Activated CD8-positive, alpha-beta memory T cell treated with anti-CD3 and anti-CD28 coated beads, Interleukin-2, amount 10 ng/mL, durations not matched to agents 7 days and 5 days (primary cell): ENCODE measurements at regions not wholly inside any gene's neighbourhood (a gene's known extent, or its start where the extent isn't known, plus 50 kb on each side); places are given as distances from the start of the nearest gene placed in this dataset.

Experiments
- ATAC-seq: fragments of 150-1000 bp; cut with Tn5 transposase; one replicate; pipeline ENCODE4 v1.10.0; 2021; ENCODE audit warnings: moderate library complexity
- CTCF ChIA-PET: fragments of 350-600 bp; sonication (Branson Sonifier 250); formaldehyde crosslinking; loops from one replicate; lab custom pipeline; 2021; ENCODE audit warnings: antibody characterized with exemption; lab: Charles Lee
- DNase-seq: peaks from one replicate; pipeline ENCODE4 v3.0.0-alpha.2; 2020
- H3K27ac Mint-ChIP-seq: one replicate; pipeline ENCODE4 v1.8.0; 2021; ENCODE audit warnings: mild to moderate bottlenecking, mixed read lengths
- H3K27me3 Mint-ChIP-seq: one replicate; pipeline ENCODE4 v1.8.0; 2021; ENCODE audit warnings: mixed read lengths
- H3K36me3 Mint-ChIP-seq: one replicate; pipeline ENCODE4 v1.8.0; 2021; ENCODE audit warnings: mild to moderate bottlenecking, mixed read lengths
- H3K4me1 Mint-ChIP-seq: one replicate; pipeline ENCODE4 v1.8.0; 2021; ENCODE audit warnings: mixed read lengths
- H3K4me3 Mint-ChIP-seq: one replicate; pipeline ENCODE4 v1.8.0; 2021; ENCODE audit warnings: mild to moderate bottlenecking, moderate library complexity, mixed read lengths
- H3K9me3 Mint-ChIP-seq: one replicate; pipeline ENCODE4 v1.8.0; 2022; ENCODE audit warnings: low read depth, mixed read lengths

DNA sequence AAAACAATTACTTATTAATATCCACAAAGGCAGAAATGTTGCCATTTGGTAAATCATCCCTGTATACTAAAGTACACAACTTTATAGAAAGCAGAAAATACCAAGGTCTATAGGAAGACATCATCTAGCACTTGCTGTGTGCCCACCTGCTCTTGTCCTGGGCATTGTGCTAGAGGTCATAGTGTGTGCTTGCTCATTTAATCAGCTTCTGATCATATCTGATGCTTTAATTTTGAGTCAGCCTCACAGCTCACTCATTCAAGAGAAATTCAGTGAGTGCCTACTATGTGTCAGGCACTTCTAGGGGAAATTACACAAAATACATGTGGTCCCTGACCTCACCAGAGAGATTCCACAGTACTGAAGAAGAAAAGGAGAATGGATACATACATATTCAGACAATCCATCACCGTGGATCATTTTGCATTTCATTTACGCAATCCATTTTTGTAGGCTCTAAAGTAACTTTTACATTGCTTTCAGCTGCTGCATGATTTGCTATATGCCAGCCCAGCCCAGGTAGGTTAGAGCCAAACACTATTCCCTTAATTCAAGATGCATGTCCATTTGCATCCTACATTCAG, 167.9 kb upstream of the MCHR2 start:
- DNase-seq (no peak), ATAC-seq (no peak)
- no peaks in the 10 kb centered on the region for H3K9me3 Mint-ChIP-seq
- H3K4me1 Mint-ChIP-seq = no peaks in the 10 kb centered on the region
- H3K4me3 Mint-ChIP-seq = no peak overlapping the region
- CTCF ChIA-PET = no interaction called here
- no peak overlapping the region for H3K27ac Mint-ChIP-seq
- peaks cover under 1% of the 10 kb centered on the region for H3K36me3 Mint-ChIP-seq
- H3K27me3 Mint-ChIP-seq = peaks cover 15% of the 10 kb centered on the region

DNA sequence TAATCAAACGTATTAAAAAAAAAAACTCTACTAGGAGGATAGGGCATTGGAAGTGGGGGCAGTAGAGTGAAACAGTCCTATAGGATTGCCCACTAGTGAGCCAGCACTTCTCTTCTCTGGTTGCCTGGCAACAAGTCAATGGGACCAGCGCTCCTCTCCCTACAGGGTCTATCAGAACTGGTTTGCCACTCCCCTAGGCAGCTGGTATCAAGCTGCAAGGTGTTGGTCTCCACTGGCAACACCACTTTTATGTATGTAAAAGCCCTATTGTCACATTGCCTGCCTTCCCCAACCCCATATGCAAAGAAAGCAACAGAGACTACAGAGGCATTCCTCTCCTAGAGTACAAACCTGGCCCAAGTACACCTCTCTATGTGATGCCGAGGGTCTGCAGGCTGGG, 166.9 kb upstream of the MCHR2 start:
- Mint-ChIP-seq H3K36me3 (no peaks in the 10 kb centered on the region), H3K4me3 (no peak overlapping the region), H3K4me1 (no peaks in the 10 kb centered on the region), H3K9me3 (no peaks in the 10 kb centered on the region), H3K27ac (no peak overlapping the region), H3K27me3 (peaks cover 15% of the 10 kb centered on the region)
- ATAC-seq (no peak), DNase-seq (no peak)
- CTCF ChIA-PET = no interaction called here

DNA sequence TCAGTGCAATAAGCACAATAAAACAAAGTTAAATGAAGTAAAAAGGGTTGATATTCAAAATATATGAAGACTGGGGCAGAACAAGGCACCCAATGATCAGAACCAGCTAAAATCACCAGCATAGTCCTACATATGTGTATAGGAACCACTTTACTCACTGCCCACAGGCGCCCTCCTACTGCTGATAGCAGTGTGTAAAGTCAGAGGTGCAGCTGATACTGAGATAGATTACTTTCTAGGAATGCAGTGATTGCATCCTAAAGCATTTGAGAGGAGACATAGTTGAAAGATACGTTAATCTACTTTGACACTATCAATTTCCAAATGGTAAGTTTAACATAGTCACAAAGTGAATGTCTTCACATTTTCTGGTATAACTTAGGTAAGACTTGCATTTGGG, 161.1 kb upstream of the MCHR2 start:
- Mint-ChIP-seq H3K4me3 (no peak overlapping the region), H3K27ac (no peak overlapping the region), H3K4me1 (no peaks in the 10 kb centered on the region), H3K9me3 (no peaks in the 10 kb centered on the region), H3K27me3 (peaks cover 14% of the 10 kb centered on the region), H3K36me3 (peaks cover 1% of the 10 kb centered on the region)
- DNase-seq (no peak), ATAC-seq (no peak)
- CTCF ChIA-PET = no interaction called here

DNA sequence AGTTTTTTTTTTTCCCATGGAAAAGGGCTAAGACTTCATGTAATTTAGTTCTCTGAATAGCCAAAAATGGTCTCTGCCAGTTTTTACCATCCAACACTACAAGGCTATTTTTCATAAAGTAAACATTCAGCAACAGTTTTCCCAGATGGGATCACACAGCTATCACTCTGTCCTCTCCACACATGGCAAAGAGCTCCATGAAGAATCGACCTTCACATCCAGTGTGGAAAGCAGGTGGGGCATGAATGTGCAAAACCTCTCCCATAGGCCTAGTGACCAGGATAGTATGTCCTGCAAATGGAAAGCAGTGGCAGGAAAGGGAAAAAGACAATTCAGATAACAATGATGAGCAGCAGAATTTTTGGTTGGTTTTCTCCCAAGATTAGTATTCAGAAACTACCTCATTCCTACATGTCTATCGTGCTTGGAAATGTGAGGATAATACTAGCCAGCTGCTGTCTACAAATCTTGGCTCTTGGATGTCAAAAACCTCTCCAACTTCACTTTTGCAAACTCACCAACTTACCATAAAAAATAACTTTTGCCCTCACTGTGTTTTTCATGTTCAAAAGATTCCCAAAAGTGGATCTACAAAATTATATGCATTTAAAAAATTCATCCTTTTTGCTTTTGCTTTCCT, 159.7 kb upstream of the MCHR2 start:
- ATAC-seq (no peak), DNase-seq (no peak)
- no peaks in the 10 kb centered on the region for H3K4me1 Mint-ChIP-seq
- no peak overlapping the region for H3K4me3 Mint-ChIP-seq
- H3K9me3 Mint-ChIP-seq = no peaks in the 10 kb centered on the region
- H3K36me3 Mint-ChIP-seq = peaks cover 1% of the 10 kb centered on the region
- peaks cover 13% of the 10 kb centered on the region for H3K27me3 Mint-ChIP-seq
- H3K27ac Mint-ChIP-seq = no peak overlapping the region
- CTCF ChIA-PET = no interaction called here

DNA sequence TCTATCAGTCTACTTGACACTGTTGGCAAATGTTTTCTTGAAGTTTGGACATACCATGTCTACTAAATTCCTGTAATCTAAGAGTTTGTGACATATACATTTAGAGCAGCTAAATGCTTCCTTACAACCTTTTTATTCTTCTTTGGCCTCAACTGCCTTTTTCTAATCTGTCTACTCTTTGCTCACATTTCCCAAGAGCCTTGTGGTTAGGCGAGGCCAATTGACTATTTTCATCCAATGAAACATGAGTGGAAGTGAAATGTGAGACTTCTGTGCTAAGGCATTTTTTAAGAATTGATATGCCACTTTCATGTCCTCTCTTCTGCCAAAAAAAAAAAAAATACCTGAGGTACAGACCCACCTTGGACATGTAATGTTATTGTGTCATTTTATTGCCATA, 158.2 kb upstream of the MCHR2 start:
- H3K4me3 Mint-ChIP-seq = no peak overlapping the region
- H3K9me3 Mint-ChIP-seq = no peaks in the 10 kb centered on the region
- no peaks in the 10 kb centered on the region for H3K4me1 Mint-ChIP-seq
- no peak for DNase-seq
- peaks cover 1% of the 10 kb centered on the region for H3K36me3 Mint-ChIP-seq
- CTCF ChIA-PET = no interaction called here
- no peak overlapping the region for H3K27ac Mint-ChIP-seq
- no peak for ATAC-seq
- H3K27me3 Mint-ChIP-seq = peaks cover 17% of the 10 kb centered on the region

- CTCF ChIA-PET = no interaction called here
- H3K27me3 Mint-ChIP-seq = peaks cover 40% of the 10 kb centered on the region
- no peak overlapping the region for H3K4me3 Mint-ChIP-seq
- no peak for DNase-seq
- no peak overlapping the region for H3K27ac Mint-ChIP-seq
- H3K36me3 Mint-ChIP-seq = peaks cover 1% of the 10 kb centered on the region
- no peak for ATAC-seq
- H3K9me3 Mint-ChIP-seq = no peaks in the 10 kb centered on the region
- H3K4me1 Mint-ChIP-seq = no peaks in the 10 kb centered on the region
Observed at GRCh38 chr6:100144991-100145390, 151.0 kb upstream of the MCHR2 start.

DNA sequence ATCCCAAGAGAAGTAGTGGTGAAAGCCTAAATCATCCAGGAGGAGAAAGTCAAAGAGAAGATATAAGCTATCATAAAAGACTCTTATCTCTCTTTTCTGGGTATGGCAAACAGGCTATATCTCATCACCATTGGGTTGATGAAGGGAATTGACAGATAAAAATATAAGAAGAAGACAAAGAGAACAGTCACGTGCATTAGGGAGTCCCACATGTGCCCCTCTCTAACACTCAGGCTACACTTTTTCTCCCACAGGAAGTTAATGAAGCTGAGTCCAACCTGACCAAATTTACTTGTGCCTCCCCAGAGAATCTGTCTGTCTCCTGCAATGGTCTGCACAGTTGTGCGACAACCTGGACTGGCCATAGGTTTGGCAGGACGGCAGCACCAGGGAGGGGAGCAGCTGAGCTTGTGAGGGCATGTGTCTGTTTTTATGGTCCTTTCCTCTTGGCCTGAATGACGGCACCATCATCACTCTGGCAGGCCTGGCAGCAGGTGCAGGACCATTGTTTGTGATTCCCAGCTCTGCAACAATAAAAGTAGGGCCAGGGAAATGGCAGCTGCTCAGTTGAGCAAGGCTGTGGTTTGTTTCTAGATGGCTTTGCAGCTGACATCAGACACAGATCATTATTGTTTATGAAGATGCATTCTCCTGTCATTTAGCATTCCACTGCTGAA, 144.5 kb upstream of the MCHR2 start:
- DNase-seq (no peak), ATAC-seq (no peak)
- Mint-ChIP-seq H3K36me3 (peaks cover 10% of the 10 kb centered on the region), H3K9me3 (no peaks in the 10 kb centered on the region), H3K4me3 (no peak overlapping the region), H3K4me1 (peaks cover 13% of the 10 kb centered on the region), H3K27ac (no peak overlapping the region), H3K27me3 (peaks cover 10% of the 10 kb centered on the region)
- CTCF ChIA-PET = interaction anchor here (1.2 kb wide), 1 partner anchor 25 kb away, joined by 3 read pairs; no protein-coding TSS in a partner anchor

DNA sequence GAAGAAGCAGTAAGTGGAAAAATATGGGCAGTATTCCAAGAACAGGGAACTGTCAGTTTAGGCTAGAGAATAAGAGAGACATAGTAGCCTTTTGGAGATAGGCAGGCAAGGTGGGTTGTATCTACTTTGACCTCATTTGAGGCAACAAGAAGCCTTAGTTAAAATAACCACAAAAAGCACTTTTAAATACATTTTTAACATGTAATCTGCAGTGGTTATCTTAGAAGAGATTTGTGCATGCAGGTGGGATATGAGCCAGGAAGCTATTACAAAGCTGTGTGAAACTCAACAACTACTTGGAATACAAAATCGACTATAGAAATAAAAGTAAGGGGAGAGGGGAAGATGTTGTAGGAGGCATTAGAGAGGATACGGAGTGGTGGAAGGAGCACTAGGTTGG, 143.7 kb upstream of the MCHR2 start:
- H3K36me3 Mint-ChIP-seq = peaks cover 15% of the 10 kb centered on the region
- H3K27me3 Mint-ChIP-seq = peaks cover 10% of the 10 kb centered on the region
- CTCF ChIA-PET = interaction anchor here (1.2 kb wide), 1 partner anchor 26 kb away, joined by 3 read pairs; no protein-coding TSS in a partner anchor
- DNase-seq (no peak), ATAC-seq (no peak)
- H3K27ac Mint-ChIP-seq = no peak overlapping the region
- H3K4me1 Mint-ChIP-seq = peaks cover 18% of the 10 kb centered on the region
- no peaks in the 10 kb centered on the region for H3K9me3 Mint-ChIP-seq
- H3K4me3 Mint-ChIP-seq = no peak overlapping the region

DNA sequence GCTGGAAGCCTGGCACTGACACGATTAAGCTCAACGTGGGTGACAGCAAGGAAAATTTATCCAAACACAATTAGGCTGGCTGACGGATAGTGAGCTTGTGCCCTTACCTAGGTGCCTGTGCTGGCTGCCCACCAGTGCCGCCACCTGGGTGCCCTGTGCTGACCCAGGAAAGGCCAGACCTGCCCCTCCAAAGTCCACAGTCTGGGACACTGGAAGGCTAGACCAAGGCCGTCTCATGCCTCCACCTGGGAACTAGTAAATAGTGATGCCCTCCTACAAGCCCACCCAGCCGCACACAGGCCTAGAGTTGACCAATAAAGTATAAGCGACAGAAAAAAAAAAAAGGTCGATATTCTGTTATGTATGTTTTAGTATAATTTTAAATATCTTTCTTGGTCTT, 142.6 kb upstream of the MCHR2 start:
- CTCF ChIA-PET = no interaction called here
- DNase-seq (no peak), ATAC-seq (no peak)
- Mint-ChIP-seq H3K4me3 (no peak overlapping the region), H3K27ac (no peak overlapping the region), H3K4me1 (peaks cover 29% of the 10 kb centered on the region), H3K27me3 (peaks cover 7% of the 10 kb centered on the region), H3K9me3 (no peaks in the 10 kb centered on the region), H3K36me3 (peaks cover 23% of the 10 kb centered on the region)

DNA sequence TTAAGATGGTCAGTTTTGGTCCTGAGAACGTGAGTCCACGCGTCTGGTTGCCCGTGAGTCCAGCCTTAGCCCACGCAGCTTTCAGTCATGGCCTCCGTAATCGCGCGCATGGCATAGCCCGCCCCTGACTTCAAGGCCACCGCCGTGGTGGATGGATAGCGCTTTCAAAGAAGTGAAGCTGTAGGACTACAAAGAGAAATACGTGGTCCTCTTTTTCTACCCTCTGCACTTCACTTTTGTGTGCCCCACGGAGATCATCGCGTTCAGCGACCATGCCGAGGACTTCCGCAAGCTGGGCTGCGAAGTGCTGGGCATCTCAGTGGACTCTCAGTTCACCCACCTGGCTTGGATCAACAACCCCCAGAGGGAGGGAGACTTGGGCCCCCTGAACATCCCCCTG, 142.0 kb upstream of the MCHR2 start:
- CTCF ChIA-PET = no interaction called here
- no peak overlapping the region for H3K27ac Mint-ChIP-seq
- no peak overlapping the region for H3K4me3 Mint-ChIP-seq
- peaks cover 6% of the 10 kb centered on the region for H3K27me3 Mint-ChIP-seq
- peaks cover 29% of the 10 kb centered on the region for H3K36me3 Mint-ChIP-seq
- DNase-seq (no peak), ATAC-seq (no peak)
- peaks cover 33% of the 10 kb centered on the region for H3K4me1 Mint-ChIP-seq
- H3K9me3 Mint-ChIP-seq = peaks cover 2% of the 10 kb centered on the region

- H3K27ac Mint-ChIP-seq = no peak overlapping the region
- H3K27me3 Mint-ChIP-seq = no peaks in the 10 kb centered on the region
- H3K36me3 Mint-ChIP-seq = peaks cover 36% of the 10 kb centered on the region
Observed at GRCh38 chr6:100134703-100135102, 140.7 kb upstream of the MCHR2 start.

DNA sequence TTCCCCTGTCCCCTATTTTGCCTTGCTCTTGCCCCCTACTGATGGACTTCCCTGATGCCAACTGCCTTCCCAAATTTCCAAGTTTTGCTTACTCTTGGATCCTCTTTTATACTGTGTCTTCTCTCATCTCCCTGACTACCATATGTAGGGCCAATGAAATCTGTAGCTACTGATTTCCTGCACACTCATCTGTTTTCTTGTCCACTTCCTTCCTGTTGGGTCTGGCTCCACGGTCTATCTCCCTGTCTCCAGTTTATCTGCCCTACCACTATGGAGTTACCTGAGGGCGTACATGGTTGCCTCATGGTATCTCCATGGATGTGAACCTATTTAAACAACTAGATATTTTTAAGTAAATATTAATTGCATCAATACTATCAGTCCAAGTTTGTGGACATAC, 140.3 kb upstream of the MCHR2 start:
- no peak overlapping the region for H3K4me3 Mint-ChIP-seq
- no peak overlapping the region for H3K27ac Mint-ChIP-seq
- ATAC-seq (peak; percentile 64), DNase-seq (no peak)
- peaks cover 35% of the 10 kb centered on the region for H3K4me1 Mint-ChIP-seq
- CTCF ChIA-PET = interaction anchor here (0.6 to 0.9 kb wide), 2 partner anchors 19 to 346 kb away, joined by 3 to 4 read pairs; no protein-coding TSS in a partner anchor
- H3K27me3 Mint-ChIP-seq = no peaks in the 10 kb centered on the region
- H3K9me3 Mint-ChIP-seq = peaks cover 6% of the 10 kb centered on the region
- peaks cover 38% of the 10 kb centered on the region for H3K36me3 Mint-ChIP-seq

More at GRCh38 chr6:100134703-100135102, 140.7 kb upstream of the MCHR2 start:
- H3K4me3 Mint-ChIP-seq = no peak overlapping the region
- ATAC-seq = peak; percentile 64
- peaks cover 6% of the 10 kb centered on the region for H3K9me3 Mint-ChIP-seq
- no peak for DNase-seq
- H3K4me1 Mint-ChIP-seq = peaks cover 35% of the 10 kb centered on the region
- CTCF ChIA-PET = interaction anchor here (0.6 to 0.9 kb wide), 2 partner anchors 19 to 346 kb away, joined by 3 to 4 read pairs; no protein-coding TSS in a partner anchor

DNA sequence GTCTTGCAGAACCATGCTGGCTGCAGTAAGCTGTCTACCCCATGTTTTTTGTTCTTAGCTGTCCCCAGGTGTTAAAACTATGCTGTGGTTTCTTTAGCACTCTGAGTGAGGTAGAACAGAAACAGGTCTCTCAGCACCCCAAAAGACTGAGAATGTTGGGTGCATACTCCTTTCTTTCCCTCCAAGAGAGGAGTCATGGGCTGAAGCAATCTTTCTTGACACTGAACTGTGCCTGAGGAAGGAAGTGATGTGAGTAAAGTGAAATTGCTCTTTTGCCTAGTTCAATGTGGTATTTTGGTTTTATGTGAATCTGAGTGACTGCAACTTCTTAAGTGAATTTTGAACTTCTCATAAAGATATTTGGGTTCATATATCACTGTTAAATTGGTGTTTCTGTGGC, 138.0 kb upstream of the MCHR2 start:
- Mint-ChIP-seq H3K9me3 (peaks cover 6% of the 10 kb centered on the region), H3K27ac (peak overlapping the region; percentile 75), H3K27me3 (no peaks in the 10 kb centered on the region), H3K36me3 (peaks cover 44% of the 10 kb centered on the region), H3K4me1 (peaks cover 43% of the 10 kb centered on the region), H3K4me3 (no peak overlapping the region)
- CTCF ChIA-PET = no interaction called here
- DNase-seq (no peak), ATAC-seq (peak; percentile 53)

DNA sequence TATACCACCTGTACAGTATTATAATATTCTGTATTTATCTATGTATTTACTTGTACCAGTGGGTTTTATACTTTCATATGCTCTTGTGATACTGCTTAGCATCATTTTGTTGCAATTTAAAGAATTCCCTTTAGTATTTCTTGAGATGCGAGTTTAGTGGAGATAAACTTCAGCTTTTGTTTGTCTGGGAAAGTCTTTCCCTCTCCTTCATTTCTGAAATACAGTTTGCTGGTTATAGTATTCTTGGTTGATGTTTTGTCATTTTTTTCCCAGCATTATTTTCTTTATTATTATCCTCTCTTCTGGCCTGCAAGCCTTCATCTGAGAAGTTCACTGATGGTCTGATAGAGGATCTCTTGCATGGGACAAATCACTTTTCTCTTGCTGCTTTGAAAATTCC, 136.6 kb upstream of the MCHR2 start:
- CTCF ChIA-PET = no interaction called here
- H3K4me3 Mint-ChIP-seq = no peak overlapping the region
- no peak overlapping the region for H3K27ac Mint-ChIP-seq
- peaks cover 45% of the 10 kb centered on the region for H3K36me3 Mint-ChIP-seq
- peaks cover 6% of the 10 kb centered on the region for H3K9me3 Mint-ChIP-seq
- ATAC-seq (no peak), DNase-seq (no peak)
- H3K27me3 Mint-ChIP-seq = no peaks in the 10 kb centered on the region
- peaks cover 56% of the 10 kb centered on the region for H3K4me1 Mint-ChIP-seq
